H1 (cell line): ENCODE measurements at regions not wholly inside any gene's neighbourhood (a gene's known extent, or its start where the extent isn't known, plus 50 kb on each side); places are given as distances from the start of the nearest gene placed in this dataset.

Experiments used
- CTCF ChIA-PET: fragments of 300-600 bp; sonication (Branson Sonifier 250); formaldehyde crosslinking; loops from one replicate; lab custom pipeline; 2021; ENCODE audit not compliant: partially characterized antibody; lab: Charles Lee
- POLR2A ChIA-PET: fragments of 300-600 bp; sonication (Branson Sonifier 250); formaldehyde crosslinking; loops from one replicate; lab custom pipeline; 2021; ENCODE audit warnings: inconsistent platforms; ENCODE audit not compliant: partially characterized antibody; lab: Charles Lee
- DNase-seq, 2 experiments: peaks; one replicate each; pipeline versions ENCODE4 v3.0.0 to v3.0.0-alpha.2; 2010 to 2022; ENCODE audit warnings: low spot score in 2 of 2, low read depth in 1 of 2, mixed read lengths in 1 of 2
- FAIRE-seq: peaks from 2 replicates; lab custom pipeline; 2011; peaks lifted over from hg19 to GRCh38; lab: Jason Lieb, UNC
- H2AFZ ChIP-seq: 2 replicates; pipeline ENCODE4 v1.8.1; 2012; ENCODE audit warnings: low read length, inconsistent platforms
- H2AK5ac ChIP-seq: 2 replicates; pipeline ENCODE4 v1.6.1; 2013; ENCODE audit warnings: low read depth, low read length
- H2BK120ac ChIP-seq: replicated peaks from 2 replicates; pipeline ENCODE3; 2013; ENCODE audit warnings: low read depth, low read length, inconsistent platforms
- H2BK12ac ChIP-seq: 2 replicates; pipeline ENCODE4 v1.6.1; 2013; ENCODE audit warnings: low read depth, low read length
- H2BK15ac ChIP-seq: 2 replicates; pipeline ENCODE4 v1.6.1; 2013; ENCODE audit warnings: low read length
- H2BK20ac ChIP-seq: 2 replicates; pipeline ENCODE4 v1.6.1; 2013; ENCODE audit warnings: low read length
- H2BK5ac ChIP-seq: 2 replicates; pipeline ENCODE4 v1.6.1; 2013; ENCODE audit warnings: low read depth, low read length
- H3K14ac ChIP-seq: 2 replicates; pipeline ENCODE4 v1.6.1; 2013; ENCODE audit warnings: inconsistent platforms; ENCODE audit not compliant: insufficient read length
- H3K18ac ChIP-seq: 2 replicates; pipeline ENCODE4 v1.6.1; 2013; ENCODE audit warnings: low read length; ENCODE audit errors: extremely low read depth
- H3K23ac ChIP-seq: 2 replicates; pipeline ENCODE4 v1.6.1; 2013; ENCODE audit warnings: inconsistent platforms; ENCODE audit not compliant: insufficient read length
- H3K23me2 ChIP-seq: 2 replicates; pipeline ENCODE4 v1.6.1; 2013; ENCODE audit warnings: low read depth, low read length
- H3K27ac ChIP-seq: 2 replicates; pipeline ENCODE4 v1.6.1; 2011; ENCODE audit warnings: low read depth, low read length, inconsistent platforms
- H3K27me3 ChIP-seq, 4 experiments: replicated peaks in 1 of 4; 1 replicate in 1 of 4; 2 replicates in 3 of 4; pipeline versions ENCODE4 v1.6.1 to v1.8.1; 2011 to 2013; ENCODE audit warnings: low read length in 3 of 4, mild to moderate bottlenecking in 3 of 4, inconsistent platforms in 2 of 4, mixed read lengths in 2 of 4, moderate library complexity in 1 of 4; ENCODE audit not compliant: control insufficient read depth in 3 of 4, insufficient read depth in 3 of 4; ENCODE audit errors: extremely low read depth in 1 of 4
- H3K36me3 ChIP-seq, 4 experiments: 2 replicates each; pipeline versions ENCODE4 v1.6.1 to v1.8.1; 2011 to 2013; ENCODE audit warnings: mild to moderate bottlenecking in 4 of 4, low read length in 3 of 4, moderate library complexity in 2 of 4, control low read depth in 1 of 4, inconsistent platforms in 1 of 4; ENCODE audit not compliant: insufficient read depth in 4 of 4, control insufficient read depth in 2 of 4
- H3K4ac ChIP-seq: replicated peaks from 2 replicates; pipeline ENCODE3; 2013; ENCODE audit warnings: low read length, low read depth, mixed read lengths, inconsistent platforms; ENCODE audit not compliant: insufficient read length
- H3K4me1 ChIP-seq, 4 experiments: replicated peaks in 1 of 4; 1 replicate in 1 of 4; 2 replicates in 3 of 4; pipeline versions ENCODE4 v1.6.1 to v1.8.1; 2011 to 2013; ENCODE audit warnings: low read length in 3 of 4, inconsistent platforms in 2 of 4, mixed read lengths in 1 of 4; ENCODE audit not compliant: insufficient read depth in 4 of 4, control insufficient read depth in 3 of 4
- H3K4me2 ChIP-seq, 2 experiments: 2 replicates each; pipeline versions ENCODE4 v1.6.1 to v1.8.1; 2011 to 2013; ENCODE audit warnings: low read depth in 2 of 2, low read length in 2 of 2, control low read depth in 1 of 2, inconsistent platforms in 1 of 2, mild to moderate bottlenecking in 1 of 2; ENCODE audit not compliant: insufficient read depth in 1 of 2
- H3K4me3 ChIP-seq, 4 experiments: fragments of 200-600, 300-600 bp in 1 of 4; sonication (generic), shearing (Covaris generic), sonication (Bioruptor Twin) in 1 of 4; 2 replicates each; pipeline versions ENCODE4 v1.5.1 to v1.8.1; 2011 to 2016; ENCODE audit warnings: low read length in 4 of 4, low read depth in 3 of 4, control low read depth in 2 of 4, inconsistent platforms in 2 of 4, mild to moderate bottlenecking in 2 of 4, mixed read lengths in 1 of 4, moderate library complexity in 1 of 4; ENCODE audit not compliant: insufficient read depth in 2 of 4; ENCODE audit errors: extremely low read depth in 1 of 4
- H3K56ac ChIP-seq: replicated peaks from 2 replicates; pipeline ENCODE3; 2013; ENCODE audit warnings: low read depth, mild to moderate bottlenecking, mixed read lengths, low read length, inconsistent platforms; ENCODE audit not compliant: insufficient read length
- H3K79me1 ChIP-seq: 2 replicates; pipeline ENCODE4 v1.6.1; 2013; ENCODE audit warnings: low read depth, low read length, control low read depth
- H3K79me2 ChIP-seq, 2 experiments: 2 replicates each; pipeline versions ENCODE4 v1.6.1 to v1.8.1; 2012 to 2013; ENCODE audit warnings: low read length in 2 of 2, mild to moderate bottlenecking in 2 of 2, inconsistent platforms in 1 of 2; ENCODE audit not compliant: insufficient read depth in 2 of 2, control insufficient read depth in 1 of 2
- H3K9ac ChIP-seq, 4 experiments: replicated peaks in 1 of 4; 1 replicate in 1 of 4; 2 replicates in 3 of 4; pipeline versions ENCODE4 v1.6.1 to v1.8.1; 2011 to 2013; ENCODE audit warnings: low read depth in 3 of 4, low read length in 3 of 4, control low read depth in 2 of 4, mild to moderate bottlenecking in 2 of 4, moderate library complexity in 2 of 4, inconsistent platforms in 1 of 4; ENCODE audit errors: extremely low read depth in 1 of 4
- H3K9me3 ChIP-seq, 2 experiments: 2 replicates each; pipeline versions ENCODE4 v1.6.1 to v1.8.1; 2012 to 2013; ENCODE audit warnings: mild to moderate bottlenecking in 2 of 2, moderate library complexity in 2 of 2, control low read depth in 1 of 2, inconsistent platforms in 1 of 2, low read depth in 1 of 2, low read length in 1 of 2, mixed read lengths in 1 of 2; ENCODE audit not compliant: insufficient read depth in 2 of 2
- H4K20me1 ChIP-seq, 2 experiments: replicated peaks in 1 of 2; 2 replicates each; pipeline versions ENCODE3 to v1.8.1; 2011 to 2013; ENCODE audit warnings: inconsistent platforms in 2 of 2, low read length in 2 of 2, mild to moderate bottlenecking in 1 of 2; ENCODE audit not compliant: insufficient read depth in 2 of 2, control insufficient read depth in 1 of 2
- H4K5ac ChIP-seq: 2 replicates; pipeline ENCODE4 v1.6.1; 2013; ENCODE audit warnings: low read length, low read depth, mixed read lengths, inconsistent platforms; ENCODE audit not compliant: insufficient read length
- H4K8ac ChIP-seq: 2 replicates; pipeline ENCODE4 v1.8.0; 2013; ENCODE audit warnings: mild to moderate bottlenecking, moderate library complexity, low read length, inconsistent platforms; ENCODE audit not compliant: insufficient read depth; ENCODE audit errors: extremely low read depth
- H4K91ac ChIP-seq: replicated peaks from 2 replicates; pipeline ENCODE3; 2013; ENCODE audit warnings: low read length, mixed read lengths, inconsistent platforms; ENCODE audit not compliant: insufficient read length
- BRCA1 ChIP-seq: IDR thresholded peaks from 2 replicates; pipeline ENCODE4 v1.6.1; 2012; ENCODE audit warnings: low read depth, low read length, improper control_type of control experiment
- CBX8 ChIP-seq: fragments of 300-800, 300-1000 bp; sonication (generic); IDR thresholded peaks from 2 replicates; pipeline ENCODE4 v1.7.1; 2016; ENCODE audit warnings: low read depth, low read length, borderline replicate concordance
- KDM4A ChIP-seq: IDR thresholded peaks from one replicate; pipeline ENCODE4 v1.7.1; 2012; ENCODE audit warnings: low read depth, mild to moderate bottlenecking, moderate library complexity, low read length, inconsistent platforms; ENCODE audit not compliant: severe bottlenecking
- TAF1 ChIP-seq: IDR thresholded peaks from 2 replicates; pipeline ENCODE4 v1.6.1; 2011; ENCODE audit warnings: mild to moderate bottlenecking, low read depth, low read length
- WGBS, 2 experiments: shearing (Covaris generic) in 1 of 2; methylation state at CpG; one replicate each; pipeline versions ENCODE4 v1.1.6 to v1.1.7; 2013 to 2015; ENCODE audit warnings: low lambda C conversion rate in 2 of 2, mixed read lengths in 2 of 2, inconsistent platforms in 1 of 2, low coverage in 1 of 2, missing lambda C conversion rate in 1 of 2; ENCODE audit not compliant: insufficient replicate concordance in 2 of 2, insufficient coverage in 1 of 2, insufficient read length in 1 of 2; ENCODE audit errors: extremely low coverage in 1 of 2, missing lambda C conversion rate in 1 of 2; 5-methylcytosine and 5-hydroxymethylcytosine counted together

- Histone ChIP-seq H2AK5ac (no peak overlapping the region), H2BK120ac (no peak overlapping the region), H3K9me3 (no peaks in the 10 kb centered on the region), H2BK12ac (no peak overlapping the region), H3K79me2 (no peaks in the 10 kb centered on the region), H3K27me3 (no peaks in the 10 kb centered on the region), H4K20me1 (no peaks in the 10 kb centered on the region), H3K4ac (no peak overlapping the region), H3K36me3 (no peaks in the 10 kb centered on the region), H4K5ac (no peak overlapping the region), H3K79me1 (no peaks in the 10 kb centered on the region), H3K4me1 (peaks cover 0 to 4% (median 0%) of the 10 kb centered on the region in 4 experiments; a peak in 2 of 7 replicates), H3K14ac (no peak overlapping the region), H3K23ac (no peak overlapping the region), H2BK15ac (no peak overlapping the region), H3K4me2 (no peak overlapping the region), H4K91ac (no peak overlapping the region), H2BK20ac (no peak overlapping the region), H2BK5ac (no peak overlapping the region), H3K9ac (no peak overlapping the region), H3K18ac (no peak overlapping the region), H3K4me3 (no peak overlapping the region), H4K8ac (no peak overlapping the region), H2AFZ (no peak overlapping the region), H3K27ac (no peak overlapping the region), H3K56ac (no peak overlapping the region), H3K23me2 (no peaks in the 10 kb centered on the region)
- ChIA-PET CTCF (interaction anchor here (0.5 kb wide), 1 partner anchor 1908 kb away, joined by 3 read pairs; no protein-coding TSS in a partner anchor), POLR2A (no interaction called here)
- no peak for TF ChIP-seq TAF1
- TF ChIP-seq KDM4A = no peak
- no peak for TF ChIP-seq CBX8
- TF ChIP-seq BRCA1 = no peak
- FAIRE-seq (no peak), DNase-seq (no peak)
- WGBS, 2 experiments = 96% methylated on average over 5 of the region's 5 CpGs; no CpG with 5 or more reads in 1 of the 2 experiments
Measured at GRCh38 chr11:97934572-97935208, 1086.1 kb upstream of the CNTN5 start.
